ENCODE measurements at regions not wholly inside any gene's neighbourhood (a gene's known extent, or its start where the extent isn't known, plus 50 kb on each side); places are given as distances from the start of the nearest gene placed in this dataset.

DNA sequence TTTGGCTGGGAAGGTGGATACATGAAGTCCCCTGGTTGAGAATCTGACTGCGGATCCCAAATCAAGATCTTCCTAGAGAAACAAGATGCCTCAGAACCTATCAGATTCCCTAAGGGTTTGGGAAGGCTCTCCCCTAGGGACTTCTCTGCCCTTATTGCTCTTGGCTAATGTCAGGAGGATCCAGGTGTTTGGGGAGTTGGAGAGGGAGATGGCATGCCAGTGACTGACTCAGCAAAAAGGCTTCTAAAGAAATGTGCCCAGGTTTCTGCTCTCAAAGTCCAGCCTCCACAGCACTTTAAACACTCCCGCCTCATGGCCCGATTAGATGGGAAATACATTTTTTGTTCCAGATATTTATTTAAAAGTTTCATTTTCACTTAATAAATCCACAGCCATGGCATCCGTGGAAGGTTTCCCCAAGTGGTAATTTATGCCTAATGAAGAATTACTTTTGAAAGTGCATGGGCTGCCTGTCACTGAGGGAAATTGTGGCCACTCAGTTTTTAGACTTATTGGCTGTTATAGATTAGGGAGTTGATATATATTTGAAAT, 156.4 kb downstream of the OSR1 start:
- H3K9ac ChIP-seq (ENCODE audit: low read depth, low read length), result no peak overlapping the region

GRCh38 chr2:19198381-19198780, 160.0 kb downstream of the OSR1 start:
- Histone ChIP-seq H3K27me3 (ENCODE audit: control insufficient read depth, insufficient read depth, low read length) (no peaks in the 10 kb centered on the region), H3K27ac (ENCODE audit: low read depth, low read length) (no peak overlapping the region), H3K36me3 (ENCODE audit: control insufficient read depth, insufficient read depth, low read length) (no peaks in the 10 kb centered on the region), H3K4me1 (ENCODE audit: control insufficient read depth, insufficient read depth, low read length) (no peaks in the 10 kb centered on the region), H3K4me3 (ENCODE audit: low read depth, low read length) (no peak overlapping the region), H3K9ac (ENCODE audit: low read depth, low read length) (no peak overlapping the region), H3K9me3 (ENCODE audit: control insufficient read depth, insufficient read depth, low read length) (no peaks in the 10 kb centered on the region)

More for the DNA sequence above, 156.4 kb downstream of the OSR1 start:
- H3K4me3 ChIP-seq (ENCODE audit: low read depth, low read length), result no peak overlapping the region
- no peaks in the 10 kb centered on the region for H3K9me3 ChIP-seq (ENCODE audit: control insufficient read depth, insufficient read depth, low read length)
- H3K4me1 ChIP-seq (ENCODE audit: control insufficient read depth, insufficient read depth, low read length), result no peaks in the 10 kb centered on the region
- no peaks in the 10 kb centered on the region for H3K27me3 ChIP-seq (ENCODE audit: control insufficient read depth, insufficient read depth, low read length)
- no peak overlapping the region for H3K27ac ChIP-seq (ENCODE audit: low read depth, low read length)
- no peaks in the 10 kb centered on the region for H3K36me3 ChIP-seq (ENCODE audit: control insufficient read depth, insufficient read depth, low read length)

- Histone ChIP-seq H3K27ac (ENCODE audit: low read depth, low read length) (no peak overlapping the region), H3K9me3 (ENCODE audit: control insufficient read depth, insufficient read depth, low read length) (no peaks in the 10 kb centered on the region), H3K27me3 (ENCODE audit: control insufficient read depth, insufficient read depth, low read length) (no peaks in the 10 kb centered on the region), H3K4me3 (ENCODE audit: low read depth, low read length) (no peak overlapping the region), H3K9ac (ENCODE audit: low read depth, low read length) (no peak overlapping the region), H3K36me3 (ENCODE audit: control insufficient read depth, insufficient read depth, low read length) (no peaks in the 10 kb centered on the region), H3K4me1 (ENCODE audit: control insufficient read depth, insufficient read depth, low read length) (no peaks in the 10 kb centered on the region)
Observed at GRCh38 chr2:19195661-19196060, 162.8 kb downstream of the OSR1 start.

GRCh38 chr2:19189391-19189790, 169.0 kb downstream of the OSR1 start:
- Histone ChIP-seq H3K9ac (ENCODE audit: low read depth, low read length) (no peak overlapping the region), H3K4me3 (ENCODE audit: low read depth, low read length) (no peak overlapping the region), H3K9me3 (ENCODE audit: control insufficient read depth, insufficient read depth, low read length) (no peaks in the 10 kb centered on the region), H3K27me3 (ENCODE audit: control insufficient read depth, insufficient read depth, low read length) (no peaks in the 10 kb centered on the region), H3K27ac (ENCODE audit: low read depth, low read length) (no peak overlapping the region), H3K36me3 (ENCODE audit: control insufficient read depth, insufficient read depth, low read length) (no peaks in the 10 kb centered on the region), H3K4me1 (ENCODE audit: control insufficient read depth, insufficient read depth, low read length) (no peaks in the 10 kb centered on the region)

- Histone ChIP-seq H3K4me3 (ENCODE audit: low read depth, low read length) (no peak overlapping the region), H3K36me3 (ENCODE audit: control insufficient read depth, insufficient read depth, low read length) (no peaks in the 10 kb centered on the region), H3K27ac (ENCODE audit: low read depth, low read length) (no peak overlapping the region), H3K27me3 (ENCODE audit: control insufficient read depth, insufficient read depth, low read length) (no peaks in the 10 kb centered on the region), H3K4me1 (ENCODE audit: control insufficient read depth, insufficient read depth, low read length) (no peaks in the 10 kb centered on the region), H3K9me3 (ENCODE audit: control insufficient read depth, insufficient read depth, low read length) (no peaks in the 10 kb centered on the region), H3K9ac (ENCODE audit: low read depth, low read length) (no peak overlapping the region)
Observed at GRCh38 chr2:19187323-19188020, 171.0 kb downstream of the OSR1 start.

GRCh38 chr2:19185086-19185485, 173.3 kb downstream of the OSR1 start:
- no peaks in the 10 kb centered on the region for H3K27me3 ChIP-seq (ENCODE audit: control insufficient read depth, insufficient read depth, low read length)
- no peak overlapping the region for H3K4me3 ChIP-seq (ENCODE audit: low read depth, low read length)
- no peaks in the 10 kb centered on the region for H3K4me1 ChIP-seq (ENCODE audit: control insufficient read depth, insufficient read depth, low read length)
- no peaks in the 10 kb centered on the region for H3K36me3 ChIP-seq (ENCODE audit: control insufficient read depth, insufficient read depth, low read length)
- H3K9ac ChIP-seq (ENCODE audit: low read depth, low read length), result no peak overlapping the region
- H3K9me3 ChIP-seq (ENCODE audit: control insufficient read depth, insufficient read depth, low read length), result no peaks in the 10 kb centered on the region; the same call in 1 of the 2 replicates
- no peak overlapping the region for H3K27ac ChIP-seq (ENCODE audit: low read depth, low read length)

GRCh38 chr2:19178175-19178574, 180.2 kb downstream of the OSR1 start:
- Histone ChIP-seq H3K4me1 (ENCODE audit: control insufficient read depth, insufficient read depth, low read length) (0 out of 2 replicates have a peak, but pooled peaks cover 4% of the 10 kb centered on the region), H3K27me3 (ENCODE audit: control insufficient read depth, insufficient read depth, low read length) (no peaks in the 10 kb centered on the region), H3K9me3 (ENCODE audit: control insufficient read depth, insufficient read depth, low read length) (no peaks in the 10 kb centered on the region; the same call in 1 of the 2 replicates), H3K36me3 (ENCODE audit: control insufficient read depth, insufficient read depth, low read length) (no peaks in the 10 kb centered on the region), H3K27ac (ENCODE audit: low read depth, low read length) (no peak overlapping the region), H3K9ac (ENCODE audit: low read depth, low read length) (no peak overlapping the region), H3K4me3 (ENCODE audit: low read depth, low read length) (no peak overlapping the region)

GRCh38 chr2:19176977-19177376, 181.4 kb downstream of the OSR1 start:
- no peaks in the 10 kb centered on the region for H3K36me3 ChIP-seq (ENCODE audit: control insufficient read depth, insufficient read depth, low read length)
- no peak overlapping the region for H3K4me3 ChIP-seq (ENCODE audit: low read depth, low read length)
- H3K9ac ChIP-seq (ENCODE audit: low read depth, low read length), result no peak overlapping the region
- H3K4me1 ChIP-seq (ENCODE audit: control insufficient read depth, insufficient read depth, low read length), result 0 out of 2 replicates have a peak, but pooled peaks cover 4% of the 10 kb centered on the region
- H3K9me3 ChIP-seq (ENCODE audit: control insufficient read depth, insufficient read depth, low read length), result no peaks in the 10 kb centered on the region; the same call in 1 of the 2 replicates
- H3K27ac ChIP-seq (ENCODE audit: low read depth, low read length), result no peak overlapping the region
- no peaks in the 10 kb centered on the region for H3K27me3 ChIP-seq (ENCODE audit: control insufficient read depth, insufficient read depth, low read length)

GRCh38 chr2:19176172-19176852, 182.1 kb downstream of the OSR1 start:
- H3K27ac ChIP-seq (ENCODE audit: low read depth, low read length), result no peak overlapping the region
- H3K4me3 ChIP-seq (ENCODE audit: low read depth, low read length), result no peak overlapping the region
- H3K4me1 ChIP-seq (ENCODE audit: control insufficient read depth, insufficient read depth, low read length), result 0 out of 2 replicates have a peak, but pooled peaks cover 4% of the 10 kb centered on the region
- no peaks in the 10 kb centered on the region; the same call in 1 of the 2 replicates for H3K9me3 ChIP-seq (ENCODE audit: control insufficient read depth, insufficient read depth, low read length)
- no peaks in the 10 kb centered on the region for H3K36me3 ChIP-seq (ENCODE audit: control insufficient read depth, insufficient read depth, low read length)
- no peaks in the 10 kb centered on the region for H3K27me3 ChIP-seq (ENCODE audit: control insufficient read depth, insufficient read depth, low read length)
- H3K9ac ChIP-seq (ENCODE audit: low read depth, low read length), result no peak overlapping the region

- no peak overlapping the region for H3K27ac ChIP-seq (ENCODE audit: low read depth, low read length)
- H3K9ac ChIP-seq (ENCODE audit: low read depth, low read length), result no peak overlapping the region
- no peak overlapping the region for H3K4me3 ChIP-seq (ENCODE audit: low read depth, low read length)
- peaks cover 8% of the 10 kb centered on the region; the same call in 1 of the 2 replicates for H3K4me1 ChIP-seq (ENCODE audit: control insufficient read depth, insufficient read depth, low read length)
- no peaks in the 10 kb centered on the region for H3K9me3 ChIP-seq (ENCODE audit: control insufficient read depth, insufficient read depth, low read length)
- H3K27me3 ChIP-seq (ENCODE audit: control insufficient read depth, insufficient read depth, low read length), result no peaks in the 10 kb centered on the region
- H3K36me3 ChIP-seq (ENCODE audit: control insufficient read depth, insufficient read depth, low read length), result no peaks in the 10 kb centered on the region
Observed at GRCh38 chr2:19174176-19174575, 184.2 kb downstream of the OSR1 start.

DNA sequence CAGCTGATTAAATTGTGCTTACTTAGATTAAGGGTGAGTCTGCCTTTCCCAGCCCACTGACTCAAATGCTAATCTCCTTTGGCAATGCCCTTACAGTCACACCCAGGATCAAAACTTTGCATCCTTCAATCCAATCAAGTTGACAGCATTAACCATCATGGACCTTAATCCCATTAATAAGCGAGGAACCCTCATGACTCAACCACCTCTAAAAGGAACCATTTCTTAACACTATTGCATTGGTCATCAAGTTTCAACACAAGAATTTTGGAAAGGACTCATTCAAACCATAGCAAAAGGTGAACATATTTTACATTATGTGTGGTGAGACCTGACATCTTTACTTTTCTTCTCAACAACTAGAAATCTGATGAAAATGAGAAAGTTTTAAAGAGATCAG, 187.0 kb downstream of the OSR1 start:
- no peaks in the 10 kb centered on the region for H3K9me3 ChIP-seq (ENCODE audit: control insufficient read depth, insufficient read depth, low read length)
- H3K4me1 ChIP-seq (ENCODE audit: control insufficient read depth, insufficient read depth, low read length), result peaks cover 6% of the 10 kb centered on the region; the same call in 1 of the 2 replicates
- no peak overlapping the region for H3K4me3 ChIP-seq (ENCODE audit: low read depth, low read length)
- H3K27me3 ChIP-seq (ENCODE audit: control insufficient read depth, insufficient read depth, low read length), result no peaks in the 10 kb centered on the region
- H3K27ac ChIP-seq (ENCODE audit: low read depth, low read length), result no peak overlapping the region
- no peak overlapping the region for H3K9ac ChIP-seq (ENCODE audit: low read depth, low read length)
- H3K36me3 ChIP-seq (ENCODE audit: control insufficient read depth, insufficient read depth, low read length), result no peaks in the 10 kb centered on the region

Data from HUES48 (cell line).